Spinal cord (tissue), 9 donors: ENCODE measurements at regions not wholly inside any gene's neighbourhood (a gene's known extent, or its start where the extent isn't known, plus 50 kb on each side); places are given as distances from the start of the nearest gene placed in this dataset.

ENCODE experiments used
- DNase-seq, 6 donors: peaks; one replicate each; pipeline versions ENCODE4 v3.0.0 to v3.0.0-alpha.2; 2013 to 2015; ENCODE audit warnings: low spot score in 6 of 6, low read depth in 4 of 6
- H3K27ac ChIP-seq: one replicate; pipeline ENCODE4 v1.5.1; 2013; ENCODE audit warnings: low read depth, low read length, control low read depth
- H3K27me3 ChIP-seq: one replicate; pipeline ENCODE4 v1.6.1; 2013; ENCODE audit warnings: low read length; ENCODE audit not compliant: control insufficient read depth, insufficient read depth
- H3K36me3 ChIP-seq: one replicate; pipeline ENCODE4 v1.6.1; 2013; ENCODE audit warnings: low read length; ENCODE audit not compliant: control insufficient read depth, insufficient read depth
- H3K4me1 ChIP-seq: one replicate; pipeline ENCODE4 v1.6.1; 2013; ENCODE audit warnings: low read length; ENCODE audit not compliant: control insufficient read depth, insufficient read depth
- H3K4me3 ChIP-seq: one replicate; pipeline ENCODE4 v1.5.1; 2013; ENCODE audit warnings: low read depth, low read length, control low read depth
- H3K9me3 ChIP-seq: one replicate; pipeline ENCODE4 v1.6.1; 2013; ENCODE audit warnings: low read length; ENCODE audit not compliant: control insufficient read depth, insufficient read depth
- WGBS: methylation state at CpG from one replicate; pipeline ENCODE4 v1.1.5; 2013; ENCODE audit warnings: missing lambda C conversion rate; ENCODE audit not compliant: insufficient coverage; 5-methylcytosine and 5-hydroxymethylcytosine counted together
- donor health status: healthy.

DNA sequence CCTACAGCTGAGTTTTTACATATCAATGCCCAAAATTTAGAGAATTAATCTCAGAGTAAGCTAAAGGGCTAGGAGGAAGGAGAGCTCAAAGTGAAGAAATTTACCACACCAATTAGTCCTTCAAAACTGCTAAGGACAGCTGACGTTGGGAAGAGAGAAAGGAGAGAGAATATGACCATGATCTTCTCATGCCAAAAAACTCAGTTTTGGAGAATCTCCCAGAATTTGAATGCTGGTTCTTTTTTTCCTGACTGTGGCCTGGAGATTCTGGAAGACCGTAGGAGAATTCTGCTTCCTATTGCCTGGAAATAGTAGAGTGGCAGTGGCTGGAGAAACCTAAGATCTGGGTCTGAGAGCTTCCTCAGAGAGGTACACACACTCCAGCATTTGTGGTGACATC, 834.4 kb upstream of the SLIT2 start:
- Histone ChIP-seq H3K4me1 (no peaks in the 10 kb centered on the region), H3K27ac (no peak overlapping the region), H3K4me3 (no peak overlapping the region), H3K9me3 (no peaks in the 10 kb centered on the region), H3K27me3 (no peaks in the 10 kb centered on the region), H3K36me3 (no peaks in the 10 kb centered on the region)
- WGBS, result no CpG with 5 or more reads among the region's 2 CpGs
- no peak for DNase-seq

DNA sequence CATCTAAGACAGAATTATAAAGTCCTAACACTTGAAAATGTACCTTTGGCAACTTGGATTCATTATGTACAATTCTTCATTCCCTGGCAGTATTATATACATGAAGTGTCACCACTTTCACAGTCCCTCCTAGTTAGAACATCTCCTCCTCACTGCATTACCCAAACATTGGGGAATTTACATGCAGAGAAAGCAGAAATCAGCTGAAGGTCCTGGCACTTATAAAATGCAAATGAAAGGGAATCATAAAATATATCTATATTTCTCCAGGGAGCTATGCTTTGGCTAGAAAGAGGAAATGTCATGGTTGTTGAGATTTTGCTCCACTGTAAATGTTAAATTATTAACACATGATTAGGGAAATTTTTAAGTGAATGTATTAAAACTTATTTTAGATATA, 835.6 kb upstream of the SLIT2 start:
- H3K4me1 ChIP-seq, result no peaks in the 10 kb centered on the region
- no peak for DNase-seq
- no peak overlapping the region for H3K27ac ChIP-seq
- H3K4me3 ChIP-seq, result no peak overlapping the region
- H3K36me3 ChIP-seq, result no peaks in the 10 kb centered on the region
- H3K9me3 ChIP-seq, result no peaks in the 10 kb centered on the region
- no peaks in the 10 kb centered on the region for H3K27me3 ChIP-seq

DNA sequence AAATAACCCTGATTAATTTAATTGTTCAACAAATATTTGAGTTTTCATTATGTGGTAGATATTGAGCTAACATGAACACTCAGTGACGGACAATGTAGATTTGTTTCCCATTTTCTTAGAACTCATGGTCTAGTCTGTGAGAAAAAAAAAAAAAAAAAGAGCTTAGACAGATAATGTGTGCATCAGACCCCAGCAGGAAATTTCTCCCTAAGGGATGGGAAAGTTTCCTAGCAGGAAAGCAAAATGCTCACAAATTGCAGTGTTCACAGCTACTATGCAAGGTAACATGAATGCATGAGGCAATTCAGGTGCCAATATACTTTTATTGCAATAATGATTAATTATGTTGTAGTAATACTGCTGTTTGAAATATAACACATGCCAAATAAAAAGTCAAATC, 843.2 kb upstream of the SLIT2 start:
- Histone ChIP-seq H3K4me3 (no peak overlapping the region), H3K27ac (no peak overlapping the region), H3K36me3 (no peaks in the 10 kb centered on the region), H3K27me3 (no peaks in the 10 kb centered on the region), H3K4me1 (no peaks in the 10 kb centered on the region), H3K9me3 (no peaks in the 10 kb centered on the region)
- WGBS, result no CpG with 5 or more reads among the region's 1 CpG
- peak in 2 of 6 donors; percentile 1 to 72 for DNase-seq

DNA sequence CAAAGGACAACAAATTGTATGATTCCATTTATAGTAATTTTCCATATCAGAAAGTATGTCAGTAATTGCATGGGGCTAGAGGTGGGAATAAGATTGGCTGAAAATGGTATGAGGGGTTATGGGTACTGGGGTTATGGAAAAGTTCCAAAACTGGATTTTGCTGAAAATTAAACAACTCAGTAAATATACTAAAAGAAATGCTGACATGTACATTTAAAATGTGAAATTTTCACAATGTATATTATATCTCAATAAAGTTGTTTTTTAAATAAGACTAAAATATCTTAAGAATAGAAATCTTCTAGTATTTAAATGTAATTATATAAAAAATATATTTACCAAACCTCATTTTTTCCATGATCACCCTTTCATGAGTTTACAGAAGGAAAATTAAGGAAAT, 844.9 kb upstream of the SLIT2 start:
- no peak for DNase-seq
- no peaks in the 10 kb centered on the region for H3K36me3 ChIP-seq
- no peaks in the 10 kb centered on the region for H3K9me3 ChIP-seq
- no peak overlapping the region for H3K27ac ChIP-seq
- no peaks in the 10 kb centered on the region for H3K27me3 ChIP-seq
- no peaks in the 10 kb centered on the region for H3K4me1 ChIP-seq
- H3K4me3 ChIP-seq, result no peak overlapping the region

DNA sequence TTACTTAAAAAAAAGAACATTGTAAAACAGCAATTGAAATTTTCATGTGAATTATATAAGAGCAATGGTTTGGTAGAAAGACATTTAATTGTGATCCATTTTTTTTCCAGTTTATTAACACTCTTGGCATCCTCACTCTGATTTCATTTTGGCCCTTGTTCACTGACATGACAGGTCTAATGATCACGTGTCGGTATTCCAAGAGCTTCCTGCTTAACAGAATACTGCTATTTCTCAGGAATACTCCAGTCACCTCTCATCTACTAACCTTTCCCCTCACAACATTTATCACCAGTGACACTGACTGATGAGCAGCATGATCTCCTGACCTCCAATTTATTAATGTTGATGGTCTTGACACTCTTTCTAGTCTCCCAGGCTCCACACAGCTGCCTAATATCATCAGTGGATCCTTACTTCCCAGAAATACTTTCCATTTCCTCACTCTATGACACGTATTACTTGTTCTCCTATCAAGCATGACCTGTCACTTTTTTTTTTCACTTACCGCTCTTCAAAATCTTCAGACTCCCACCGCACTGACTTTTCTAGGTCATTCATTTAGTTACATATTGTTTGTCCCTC, 847.8 kb upstream of the SLIT2 start:
- no peaks in the 10 kb centered on the region for H3K27me3 ChIP-seq
- 82% methylated on average over 3 of the region's 5 CpGs for WGBS
- H3K27ac ChIP-seq, result no peak overlapping the region
- no peaks in the 10 kb centered on the region for H3K4me1 ChIP-seq
- no peak for DNase-seq
- H3K36me3 ChIP-seq, result no peaks in the 10 kb centered on the region
- no peak overlapping the region for H3K4me3 ChIP-seq
- H3K9me3 ChIP-seq, result no peaks in the 10 kb centered on the region

DNA sequence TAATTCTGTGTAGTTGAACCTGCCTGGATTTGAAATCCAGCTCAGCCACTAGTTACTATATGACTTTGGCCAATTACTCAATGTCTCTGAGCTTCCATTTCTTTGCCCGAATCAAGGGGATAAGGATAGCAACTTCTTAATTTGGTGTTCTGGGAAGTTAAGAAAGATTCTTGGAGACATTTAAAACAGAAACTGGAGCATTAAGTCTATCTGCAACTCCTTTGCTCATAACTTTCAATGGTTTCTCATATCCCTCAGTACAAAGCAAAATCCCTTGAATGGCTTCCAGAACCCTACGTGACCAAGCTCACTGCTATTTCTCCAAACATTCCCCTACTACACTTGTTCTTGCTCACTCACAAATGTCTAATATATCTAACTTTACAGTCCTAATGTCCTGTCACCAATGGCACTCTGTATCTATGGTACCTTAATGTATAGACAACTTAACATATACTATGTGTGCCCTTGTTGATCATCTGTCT, 849.1 kb upstream of the SLIT2 start:
- no CpG with 5 or more reads among the region's 2 CpGs for WGBS

DNA sequence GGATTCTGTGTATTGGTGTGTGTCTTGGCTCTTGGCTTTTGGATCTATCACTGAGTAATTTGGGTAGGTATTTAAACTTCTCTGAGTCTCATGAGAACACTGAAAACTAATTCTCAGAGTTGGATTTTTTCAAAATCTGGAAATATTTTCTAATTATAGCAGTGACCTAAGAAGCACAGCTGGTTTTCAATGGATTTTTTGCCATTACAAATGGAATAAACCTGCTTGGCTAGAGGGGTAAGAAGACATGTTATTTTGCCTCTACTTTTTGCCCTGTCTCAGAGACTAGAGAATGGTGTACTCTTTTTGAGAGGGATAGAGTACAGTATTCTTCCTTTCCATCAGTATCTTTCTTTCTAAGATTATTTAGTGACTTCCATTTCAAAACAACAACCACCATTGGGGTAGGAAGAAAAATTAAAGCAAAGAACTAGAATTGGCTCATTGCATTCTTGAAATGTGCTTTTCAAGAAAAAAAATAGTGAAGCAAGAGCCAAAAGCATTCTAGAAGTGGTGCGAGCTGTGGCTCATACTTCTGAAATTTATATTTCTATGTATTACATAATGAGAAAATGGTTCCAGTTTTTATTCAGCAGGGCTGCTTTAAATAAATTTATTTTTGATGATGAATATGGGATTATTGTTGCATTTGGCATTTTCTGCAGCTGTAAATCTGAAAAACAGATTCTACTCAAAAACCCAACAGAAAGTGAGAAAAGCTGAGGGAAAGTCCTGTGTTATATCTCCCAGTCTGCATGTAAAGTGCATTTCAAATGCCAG, 850.2 kb upstream of the SLIT2 start:
- peak in 1 of 6 donors; percentile 6 for DNase-seq
- no peak overlapping the region for H3K27ac ChIP-seq

More for the DNA sequence above, 849.1 kb upstream of the SLIT2 start:
- no peak overlapping the region for H3K27ac ChIP-seq
- H3K9me3 ChIP-seq, result no peaks in the 10 kb centered on the region
- DNase-seq, result no peak
- H3K4me1 ChIP-seq, result no peaks in the 10 kb centered on the region
- no peaks in the 10 kb centered on the region for H3K27me3 ChIP-seq
- H3K36me3 ChIP-seq, result no peaks in the 10 kb centered on the region
- H3K4me3 ChIP-seq, result no peak overlapping the region

DNA sequence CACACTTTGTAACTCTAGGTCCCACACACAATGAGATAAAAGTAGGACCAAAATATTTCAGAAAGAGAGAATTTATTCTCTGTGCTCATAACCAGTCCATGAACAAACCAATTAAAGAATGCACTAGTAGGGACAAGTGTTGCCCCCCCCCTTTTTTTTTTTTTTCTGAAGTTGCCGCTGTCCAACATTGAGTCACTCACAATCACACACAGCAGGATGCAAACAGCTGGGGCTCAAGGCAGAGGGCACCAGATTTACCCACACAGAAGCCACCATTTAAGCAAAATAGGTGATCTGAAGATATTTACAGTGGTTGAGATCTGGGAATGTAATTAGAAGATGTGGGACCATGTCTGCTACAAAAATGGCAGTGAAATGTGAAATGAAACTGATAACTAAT, 850.9 kb upstream of the SLIT2 start:
- Histone ChIP-seq H3K36me3 (no peaks in the 10 kb centered on the region), H3K27ac (no peak overlapping the region), H3K4me3 (no peak overlapping the region), H3K9me3 (no peaks in the 10 kb centered on the region), H3K27me3 (no peaks in the 10 kb centered on the region), H3K4me1 (no peaks in the 10 kb centered on the region)
- DNase-seq, result no peak
- WGBS, result no CpG with 5 or more reads among the region's 1 CpG

More for the DNA sequence above, 850.2 kb upstream of the SLIT2 start:
- H3K36me3 ChIP-seq, result no peaks in the 10 kb centered on the region
- H3K4me3 ChIP-seq, result no peak overlapping the region
- H3K27me3 ChIP-seq, result no peaks in the 10 kb centered on the region
- H3K9me3 ChIP-seq, result no peaks in the 10 kb centered on the region
- no CpG with 5 or more reads among the region's 1 CpG for WGBS
- H3K4me1 ChIP-seq, result no peaks in the 10 kb centered on the region

DNA sequence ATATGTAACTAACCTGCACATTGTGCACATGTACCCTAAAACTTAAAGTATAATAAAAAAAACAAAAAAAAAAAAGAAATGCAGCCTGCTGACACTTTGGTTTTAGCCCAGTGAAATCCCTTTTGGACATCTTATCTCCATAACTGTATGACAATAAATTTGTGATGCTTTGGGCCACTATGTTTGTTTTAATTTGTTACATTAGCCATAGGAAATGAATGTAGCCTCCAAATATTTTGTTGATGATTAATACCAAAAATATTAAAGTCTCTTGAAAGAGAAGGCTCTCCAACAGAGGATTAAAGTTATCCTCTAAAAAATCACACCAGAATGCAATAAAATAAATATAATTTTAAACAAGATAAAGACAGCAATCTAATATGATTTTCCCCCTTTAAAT, 852.7 kb upstream of the SLIT2 start:
- DNase-seq, result no peak
- Histone ChIP-seq H3K4me3 (no peak overlapping the region), H3K4me1 (no peaks in the 10 kb centered on the region), H3K27me3 (no peaks in the 10 kb centered on the region), H3K36me3 (no peaks in the 10 kb centered on the region), H3K9me3 (no peaks in the 10 kb centered on the region), H3K27ac (no peak overlapping the region)

DNA sequence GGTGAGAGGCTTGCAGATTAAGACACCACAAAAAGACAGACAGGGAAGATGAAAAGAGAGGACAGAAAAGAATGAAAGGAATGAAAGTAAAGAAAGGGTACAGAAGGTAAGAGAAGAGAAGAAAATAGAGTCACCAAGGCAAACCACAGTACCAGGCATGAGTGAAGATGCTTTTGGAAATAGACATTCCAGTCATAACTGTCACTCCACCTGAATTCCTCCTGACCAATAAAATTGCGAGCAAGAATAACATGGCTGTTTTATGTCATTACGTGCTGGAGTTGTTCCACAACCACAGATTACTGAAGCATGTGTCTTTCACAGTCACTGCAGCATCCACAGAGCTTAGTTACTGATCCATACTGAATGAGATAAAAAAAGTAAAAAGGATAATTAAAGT, 864.9 kb upstream of the SLIT2 start:
- no CpG with 5 or more reads among the region's 2 CpGs for WGBS
- Histone ChIP-seq H3K4me1 (no peaks in the 10 kb centered on the region), H3K27ac (no peak overlapping the region), H3K9me3 (no peaks in the 10 kb centered on the region), H3K4me3 (no peak overlapping the region), H3K36me3 (no peaks in the 10 kb centered on the region), H3K27me3 (no peaks in the 10 kb centered on the region)
- DNase-seq, result no peak
